NT2/D1 (cell line): ENCODE measurements at regions not wholly inside any gene's neighbourhood (a gene's known extent, or its start where the extent isn't known, plus 50 kb on each side); places are given as distances from the start of the nearest gene placed in this dataset.

ENCODE experiments used
- SUZ12 ChIP-seq: IDR thresholded peaks from 2 replicates; pipeline ENCODE4 v1.6.1; 2011; ENCODE audit not compliant: insufficient read length, insufficient read depth; ENCODE audit errors: extremely low read depth
- YY1 ChIP-seq: IDR thresholded peaks from 2 replicates; pipeline ENCODE4 v1.6.1; 2011; ENCODE audit not compliant: insufficient read length, insufficient read depth
- ZNF274 ChIP-seq: IDR thresholded peaks from 2 replicates; pipeline ENCODE4 v1.6.1; 2011; ENCODE audit warnings: mild to moderate bottlenecking, low read depth, low read length

- TF ChIP-seq ZNF274 (no peak), SUZ12 (no peak), YY1 (no peak)
Measured at GRCh38 chr14:104359969-104360442, 219.6 kb upstream of the C14orf180 start.
